Fibroblast of skin of right quadriceps (primary cell): ENCODE measurements at regions not wholly inside any gene's neighbourhood (a gene's known extent, or its start where the extent isn't known, plus 50 kb on each side); places are given as distances from the start of the nearest gene placed in this dataset.

Experiments used
- DNase-seq: peaks from one replicate; pipeline ENCODE4 v3.0.0-alpha.2; 2013

DNA sequence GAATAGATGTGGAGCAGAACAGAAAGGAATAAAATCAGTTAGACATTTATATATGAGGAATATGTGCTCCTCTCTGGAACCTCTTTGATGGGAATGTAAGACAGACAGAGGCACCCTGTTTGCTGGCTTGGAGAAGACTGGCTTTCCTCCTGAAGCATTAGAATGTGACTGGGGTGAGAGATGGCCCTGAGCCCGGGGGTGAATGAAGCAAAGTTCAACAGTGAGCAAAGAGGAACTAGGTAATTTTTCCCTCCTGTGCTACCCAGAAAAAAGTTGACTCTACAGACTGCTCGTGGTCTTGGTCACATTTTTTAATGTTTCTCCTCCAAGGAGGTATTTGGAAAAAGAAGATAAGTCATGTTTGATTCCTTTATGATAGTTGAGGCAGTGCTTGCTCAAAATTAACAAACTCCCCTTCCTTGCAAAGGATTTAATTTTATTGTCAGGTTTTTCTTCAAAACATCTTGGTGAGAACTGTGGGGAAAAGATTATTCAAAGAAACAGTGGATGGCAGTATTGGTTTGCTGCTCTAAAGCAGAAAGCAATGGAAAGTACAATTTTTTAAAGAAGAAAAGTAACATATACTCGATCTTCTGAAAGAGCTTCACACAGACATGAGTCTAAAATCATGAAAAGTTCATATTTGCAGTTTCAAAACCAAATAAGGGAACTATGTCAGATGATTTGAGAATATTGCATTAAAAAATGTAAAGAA is 370.4 kb upstream of the CDIN1 start:
- peak; percentile 35 for DNase-seq

DNA sequence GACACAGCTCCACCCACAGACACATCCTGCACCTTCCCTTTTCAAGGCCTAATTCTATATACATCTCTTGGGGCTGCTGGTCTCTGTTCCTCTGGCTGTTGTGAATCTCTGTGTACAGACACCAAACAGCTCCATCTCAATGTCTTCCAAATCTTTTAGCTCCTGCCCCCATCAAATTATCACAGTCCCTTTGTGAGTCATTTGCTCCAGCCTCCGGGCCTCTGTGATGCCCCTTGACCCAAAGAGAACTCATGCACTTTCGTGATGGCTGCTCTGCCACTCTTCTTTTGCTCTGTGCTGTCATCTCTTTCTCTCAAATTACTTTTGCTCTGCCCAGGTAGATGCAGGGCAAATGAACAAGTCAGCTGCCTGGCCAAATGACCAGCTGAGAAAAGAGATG is 369.0 kb upstream of the CDIN1 start:
- no peak for DNase-seq

DNA sequence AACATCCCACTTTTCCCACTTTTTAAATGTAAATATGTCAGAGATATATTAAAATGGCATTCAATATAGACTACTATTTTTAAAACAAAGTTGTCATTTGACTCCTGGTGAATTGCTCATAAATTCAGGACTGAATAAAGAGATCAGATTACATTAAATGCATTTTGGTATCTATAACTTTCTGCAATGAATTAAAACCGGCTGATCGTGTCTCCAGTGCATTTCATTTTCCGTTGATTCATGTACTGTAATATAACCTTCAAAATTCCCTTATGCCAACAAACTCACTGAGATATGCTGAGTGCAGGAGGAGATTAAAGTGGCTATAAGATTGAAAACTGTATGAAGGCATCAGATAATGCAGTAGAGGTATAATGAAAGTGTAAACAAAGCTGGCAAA is 361.1 kb upstream of the CDIN1 start:
- DNase-seq: peak; percentile 15

DNA sequence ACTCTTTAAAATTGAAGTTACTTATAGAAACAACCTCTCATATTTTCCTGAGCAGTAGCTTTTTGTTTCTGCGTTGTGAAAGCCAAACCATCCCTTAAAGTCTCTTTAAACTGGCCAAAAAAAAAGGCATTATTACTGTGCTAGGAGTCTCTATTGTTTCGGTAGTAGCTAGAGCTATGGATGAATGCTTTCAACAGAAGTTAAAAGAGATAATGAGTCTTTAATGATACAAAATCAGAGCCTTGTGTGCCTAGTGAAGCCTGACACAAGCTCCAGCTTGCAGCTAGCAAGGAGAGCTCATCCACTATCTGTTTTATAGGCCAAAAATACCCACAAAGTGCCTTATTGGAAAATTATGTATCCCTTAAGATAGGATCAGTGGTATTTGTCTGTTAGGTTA is 360.4 kb upstream of the CDIN1 start:
- no peak for DNase-seq

DNA sequence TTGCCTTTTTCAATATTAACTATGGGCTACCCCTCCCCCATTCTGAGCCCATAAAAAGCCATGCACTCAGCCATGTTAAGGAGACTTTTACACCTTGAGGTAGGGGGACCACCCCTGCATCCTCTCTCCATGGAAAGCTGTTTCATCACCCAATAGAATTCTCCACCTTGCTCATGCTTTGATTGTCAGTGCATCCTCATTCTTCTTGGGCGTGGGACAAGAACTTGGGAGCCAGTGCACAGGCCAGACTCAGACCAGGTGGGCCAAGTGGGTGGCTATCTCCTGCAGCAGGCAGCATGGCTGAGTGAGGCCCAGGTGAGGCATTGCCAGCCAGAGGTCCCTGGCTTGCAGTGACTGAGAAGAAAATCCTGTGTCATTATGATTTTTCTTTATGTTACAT is 357.4 kb upstream of the CDIN1 start:
- DNase-seq: no peak

DNA sequence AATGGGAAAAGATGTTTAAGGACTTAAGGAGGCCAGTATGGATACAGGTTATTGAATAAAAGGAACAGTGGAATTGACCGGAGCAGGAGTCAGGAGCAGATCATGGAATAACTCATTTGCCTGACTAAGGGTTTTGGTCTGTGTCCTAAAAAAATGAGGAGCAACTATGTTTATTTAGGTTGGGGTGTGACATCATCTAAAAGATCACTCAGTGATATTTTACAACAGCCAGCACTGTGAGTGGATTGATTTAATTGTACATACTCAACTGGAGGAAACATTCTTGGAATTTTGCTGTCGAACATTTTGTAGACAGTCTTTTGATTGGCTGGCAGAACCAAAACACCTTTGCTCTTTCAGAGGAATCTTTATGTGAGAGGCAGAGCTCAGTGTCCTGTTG is 348.6 kb upstream of the CDIN1 start:
- peak; percentile 45 for DNase-seq

DNA sequence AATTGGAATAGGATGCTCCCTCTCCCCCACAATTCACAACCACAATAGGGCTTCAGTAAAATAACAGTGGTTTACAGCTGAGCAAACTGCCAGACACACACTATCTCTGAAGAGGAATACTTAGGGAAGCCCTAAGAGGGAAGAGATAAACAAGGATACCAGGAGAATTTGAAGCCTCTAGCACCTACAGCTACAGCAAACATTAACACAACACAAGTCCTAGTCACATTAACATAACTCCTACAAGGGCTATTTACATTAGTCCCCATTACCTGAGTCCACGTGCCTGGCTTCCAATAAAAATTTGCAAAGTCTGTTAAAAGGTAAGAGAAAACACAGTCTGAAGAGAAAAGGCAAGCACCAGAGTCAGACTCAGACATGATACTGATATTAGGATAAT is 346.9 kb upstream of the CDIN1 start:
- DNase-seq: no peak

DNA sequence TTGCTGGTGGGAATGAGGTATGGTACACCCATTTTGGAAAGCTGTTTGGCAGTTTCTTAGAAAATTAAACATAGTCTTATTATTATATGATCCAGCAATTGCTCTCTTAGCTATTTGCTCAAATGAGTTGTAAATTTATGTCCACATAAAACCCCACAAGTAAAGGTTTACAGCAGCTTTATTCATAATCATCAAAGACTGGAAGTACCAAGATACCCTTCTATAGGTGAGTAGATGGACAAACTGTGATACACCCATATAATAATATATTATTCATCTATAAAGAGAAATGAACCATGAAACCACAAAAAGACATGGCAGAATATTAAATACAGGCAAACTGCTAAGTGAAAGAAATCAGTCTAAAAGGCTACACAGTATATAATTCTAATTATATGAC is 344.7 kb upstream of the CDIN1 start:
- DNase-seq: no peak

DNA sequence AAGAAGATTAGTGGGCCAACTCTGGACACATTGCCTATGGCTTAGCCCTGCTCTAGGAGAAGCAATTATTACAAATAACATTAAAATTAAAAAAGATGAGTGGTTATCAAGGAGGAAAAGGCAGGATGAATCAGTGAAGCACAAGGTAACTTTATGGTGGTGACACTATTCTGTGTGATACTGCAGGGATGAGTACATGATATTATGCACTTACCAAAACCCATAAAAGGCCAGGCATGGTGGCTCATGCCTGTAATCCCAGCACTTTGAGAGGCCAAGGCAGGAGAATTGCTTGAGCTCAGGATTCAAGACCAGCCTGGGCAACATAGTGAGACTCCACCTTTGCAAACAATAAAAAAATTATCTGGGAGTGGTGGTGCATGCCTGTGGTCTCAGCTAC is 344.3 kb upstream of the CDIN1 start:
- DNase-seq: no peak

DNA sequence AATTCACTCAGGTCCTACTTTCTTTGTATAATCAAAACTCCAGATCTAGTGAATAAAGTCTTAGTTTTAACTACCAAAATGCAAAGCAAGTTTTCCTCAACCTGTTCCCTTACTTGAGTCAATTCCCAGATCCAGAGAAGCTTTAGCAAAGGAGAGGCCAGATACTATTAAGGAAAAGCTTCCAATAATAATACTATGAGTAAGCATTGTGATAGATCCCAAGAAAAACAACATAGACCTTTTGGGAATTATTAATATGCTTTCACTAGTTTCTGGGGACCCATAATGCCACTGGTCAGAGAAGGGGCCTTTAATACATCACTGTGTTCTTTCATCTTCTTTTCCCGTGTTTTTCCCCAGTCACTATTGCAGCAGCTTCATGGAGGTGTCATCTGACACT is 339.9 kb upstream of the CDIN1 start:
- no peak for DNase-seq

DNA sequence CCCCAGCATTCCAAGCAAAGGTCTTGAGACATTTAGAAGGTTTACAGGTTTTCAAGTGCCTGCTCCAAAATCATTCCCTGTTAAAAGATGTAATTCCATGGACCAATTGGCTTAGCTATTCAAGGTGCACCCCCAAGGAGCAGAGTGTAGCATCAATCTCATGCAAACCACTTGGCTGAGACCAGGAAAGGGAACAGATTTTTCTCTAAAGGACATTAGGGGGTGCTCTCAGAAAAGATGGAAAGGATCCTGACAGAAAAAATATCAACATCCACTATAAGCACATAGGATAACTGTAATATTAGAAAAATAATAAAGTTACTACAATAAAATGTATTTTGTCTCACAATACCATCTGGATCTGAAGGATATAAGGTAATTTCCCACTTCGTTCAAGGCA is 328.0 kb upstream of the CDIN1 start:
- DNase-seq: no peak

DNA sequence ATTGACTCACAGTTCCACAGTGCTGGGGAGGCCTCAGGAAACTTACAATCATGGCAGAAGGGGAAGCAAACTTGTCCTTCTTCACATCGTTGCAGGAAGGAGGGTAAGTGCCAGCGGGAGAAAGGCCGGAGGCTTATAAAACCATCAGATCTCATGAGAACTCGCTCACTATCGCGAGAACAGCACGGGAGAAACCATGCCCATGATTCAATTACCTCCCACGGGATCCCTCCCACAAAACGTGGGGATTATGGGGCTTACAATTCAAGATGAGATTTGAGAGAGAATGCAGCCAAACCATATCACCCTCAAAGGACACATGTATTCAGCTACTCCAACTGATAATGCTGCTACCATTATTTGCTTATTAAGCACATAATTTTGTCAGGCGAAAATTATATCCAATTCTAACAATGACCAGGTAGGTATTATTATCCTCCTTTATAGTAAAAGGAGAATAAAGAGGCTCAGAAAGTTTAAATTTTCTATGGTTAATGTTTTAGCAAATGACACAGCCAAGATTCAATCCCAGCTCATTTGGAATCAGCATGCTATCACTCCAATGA is 327.2 kb upstream of the CDIN1 start:
- DNase-seq: no peak

DNA sequence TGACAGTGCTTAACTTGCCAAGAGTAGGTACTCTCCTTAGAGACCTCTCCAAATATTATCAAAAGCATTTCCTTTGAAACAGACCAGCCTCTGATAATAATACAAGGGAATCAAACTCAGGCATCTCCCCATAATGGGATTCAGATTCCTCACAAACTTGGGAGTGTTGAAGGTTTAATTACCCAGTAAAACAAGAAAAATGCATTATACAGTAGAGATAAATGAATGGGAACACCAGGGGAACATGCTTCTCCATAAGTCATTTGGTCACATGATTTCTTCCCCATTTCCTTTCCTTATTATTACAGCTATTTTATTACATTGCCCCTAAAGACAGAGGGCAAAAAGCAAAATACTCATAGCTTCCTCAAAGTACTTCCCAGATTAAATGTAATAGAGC is 325.0 kb upstream of the CDIN1 start:
- peak; percentile 52 for DNase-seq

DNA sequence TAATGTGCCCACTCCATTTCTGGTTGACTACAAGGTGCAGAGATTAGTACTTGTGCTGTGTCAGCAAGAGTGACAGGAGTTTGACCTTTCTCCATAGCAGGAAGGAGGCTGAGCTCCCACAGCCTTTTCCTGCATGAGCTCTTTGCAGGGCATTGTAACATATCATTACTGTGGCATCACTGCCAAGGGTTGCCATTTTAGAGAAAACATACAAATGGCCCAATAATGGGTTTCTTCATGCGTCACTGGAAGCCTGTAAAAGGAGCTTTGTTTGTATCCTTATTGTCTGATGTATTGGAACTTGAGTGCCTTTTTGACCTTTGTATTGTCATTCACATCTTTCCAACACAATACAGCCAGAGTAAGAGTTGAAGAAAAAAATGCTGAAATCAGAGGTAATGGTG is 323.0 kb upstream of the CDIN1 start:
- DNase-seq: no peak

DNA sequence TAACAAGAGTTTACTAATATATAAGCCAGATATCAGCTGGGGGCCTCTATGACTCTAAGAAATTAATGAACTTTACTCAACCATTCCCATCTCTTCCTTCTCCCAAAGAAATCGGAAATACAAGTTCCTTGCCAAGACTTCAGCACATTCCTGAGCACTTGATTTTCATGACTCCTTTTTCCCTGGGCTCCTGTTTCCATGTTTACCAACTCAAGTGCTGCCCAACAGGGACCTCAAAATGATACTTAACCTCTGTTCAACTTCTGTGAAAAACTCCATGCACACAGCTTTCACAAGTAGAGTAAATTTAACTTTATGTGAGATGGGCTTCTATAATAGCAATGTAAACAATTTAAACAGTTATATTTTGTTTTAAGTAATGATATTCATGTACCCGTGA is 315.8 kb upstream of the CDIN1 start:
- peak; percentile 1 for DNase-seq

DNA sequence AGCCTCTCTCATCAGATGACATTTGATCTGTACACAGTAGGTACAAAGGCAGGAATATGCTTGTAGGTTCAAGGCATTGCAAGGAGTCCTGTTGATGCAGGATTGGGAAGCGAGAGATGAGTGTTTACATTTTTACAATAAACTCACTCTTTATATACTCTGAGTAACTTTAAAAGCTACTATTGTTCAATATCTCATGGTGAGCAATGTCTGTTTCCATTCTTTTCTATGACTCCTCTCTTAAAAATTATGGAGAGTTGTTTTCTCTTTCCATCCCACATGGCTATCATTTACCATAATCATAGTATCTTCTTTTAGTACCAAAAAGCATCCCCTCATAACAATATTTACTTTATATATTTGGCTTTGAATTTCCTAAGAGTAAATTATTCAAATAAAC is 314.0 kb upstream of the CDIN1 start:
- DNase-seq: no peak

DNA sequence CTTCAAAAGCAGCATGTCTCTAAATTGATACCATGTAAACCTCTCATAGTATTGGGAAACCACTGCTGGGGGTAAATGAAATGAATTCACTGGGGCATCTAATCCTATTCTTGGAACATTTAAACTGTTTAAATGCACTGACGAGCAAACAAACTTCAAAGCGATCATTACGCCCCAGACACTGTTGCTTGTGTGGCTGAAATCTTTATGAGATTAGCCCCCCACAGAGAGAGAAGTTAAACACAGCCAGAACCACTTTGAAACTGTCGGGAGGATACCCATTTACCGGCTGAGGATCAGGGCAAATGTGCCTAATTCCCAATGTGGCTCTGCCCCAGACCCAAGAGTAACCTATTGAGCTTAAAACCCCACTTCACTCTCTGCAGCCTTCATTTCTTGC is 308.4 kb upstream of the CDIN1 start:
- no peak for DNase-seq

DNA sequence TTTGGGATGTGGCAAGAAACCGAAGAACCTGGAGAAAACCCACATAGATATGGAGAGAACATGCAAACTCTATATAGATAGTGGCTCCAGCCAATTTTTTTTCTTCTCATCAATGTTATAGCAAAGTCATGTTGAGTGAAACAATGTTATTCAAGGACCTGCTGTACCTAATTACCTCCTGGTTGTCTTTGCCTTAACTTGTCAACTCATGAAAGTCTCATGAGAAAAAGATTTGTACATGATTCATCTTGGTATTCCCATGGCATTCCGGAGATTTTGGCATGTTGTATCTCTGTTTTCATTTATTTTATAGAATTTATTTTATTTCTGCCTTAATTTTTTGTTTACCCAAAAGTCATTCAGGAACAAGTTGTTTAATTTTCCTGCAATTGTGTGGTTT is 303.8 kb upstream of the CDIN1 start:
- no peak for DNase-seq

DNA sequence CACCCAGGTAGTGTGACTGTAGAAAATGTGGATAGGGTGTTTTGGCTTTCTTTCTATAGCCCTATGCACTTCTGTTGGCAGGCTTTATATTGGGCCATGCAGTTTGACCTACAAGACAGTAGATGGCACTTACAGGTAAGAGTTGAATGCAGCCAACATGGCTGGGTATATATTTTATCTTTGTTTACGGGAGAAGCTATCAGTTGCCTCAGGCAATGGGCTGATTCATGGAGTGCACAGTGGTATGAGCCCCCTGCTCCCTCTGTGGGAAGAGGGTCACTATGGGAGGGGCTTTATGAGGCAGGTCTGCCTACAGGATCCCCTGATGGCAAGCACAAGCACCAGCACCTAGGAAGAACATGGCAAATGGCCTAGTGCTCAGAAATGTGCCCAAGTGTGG is 301.2 kb upstream of the CDIN1 start:
- DNase-seq: peak; percentile 40

DNA sequence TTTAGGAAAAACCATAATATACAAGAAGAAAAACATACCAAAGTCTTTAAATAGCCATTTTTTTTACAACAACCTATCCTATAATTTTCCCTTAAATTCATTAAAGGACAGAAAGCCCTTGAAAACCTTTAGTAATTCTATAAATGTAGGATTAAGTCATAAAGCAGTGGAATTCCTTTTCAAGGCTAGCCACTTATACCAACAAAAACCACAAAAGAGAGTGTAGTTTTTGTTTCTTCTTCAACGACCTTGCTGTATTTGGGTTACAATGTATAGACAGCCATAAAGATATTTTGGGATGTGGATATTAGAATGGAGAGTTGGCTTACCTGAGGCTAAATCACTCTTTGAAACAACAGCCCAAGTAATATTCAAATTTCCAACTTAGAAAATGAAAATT is 296.6 kb upstream of the CDIN1 start:
- no peak for DNase-seq

DNA sequence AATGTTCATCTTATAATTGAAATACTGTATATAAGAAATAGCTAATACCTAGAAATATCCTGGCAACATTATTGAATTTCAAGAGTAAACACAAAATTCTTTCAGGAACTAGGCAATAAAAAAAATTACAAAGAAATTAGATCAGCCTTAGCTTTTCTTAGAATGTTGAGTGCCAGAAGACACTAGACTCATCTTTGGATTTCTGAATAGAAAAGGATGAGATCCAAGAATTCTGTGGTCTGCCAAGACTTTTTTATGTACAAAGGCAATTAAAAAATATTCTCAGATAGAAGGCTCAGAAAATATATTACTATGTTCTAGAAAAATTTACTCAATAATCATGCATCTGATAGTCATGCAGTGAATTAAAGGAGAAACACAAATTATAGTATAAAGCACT is 294.5 kb upstream of the CDIN1 start:
- DNase-seq: peak; percentile 37

DNA sequence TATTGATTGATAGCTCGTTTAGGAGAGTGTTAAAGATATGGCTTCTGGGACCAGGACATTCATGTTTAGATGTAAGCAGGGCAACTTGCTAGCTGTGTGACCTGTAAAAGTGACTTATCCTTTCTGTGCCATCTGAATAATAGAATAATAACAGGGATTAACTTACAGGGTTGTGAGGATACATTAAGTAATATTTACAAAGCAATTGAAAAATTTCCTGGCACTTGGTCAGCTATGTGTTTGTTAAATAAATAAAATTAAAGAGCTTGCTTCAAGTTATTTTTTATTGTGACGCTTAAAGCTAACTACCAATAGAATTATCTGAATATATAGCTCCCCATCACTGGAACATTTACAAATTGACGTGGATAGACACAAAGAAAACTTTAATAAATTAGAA is 287.9 kb upstream of the CDIN1 start:
- no peak for DNase-seq

DNA sequence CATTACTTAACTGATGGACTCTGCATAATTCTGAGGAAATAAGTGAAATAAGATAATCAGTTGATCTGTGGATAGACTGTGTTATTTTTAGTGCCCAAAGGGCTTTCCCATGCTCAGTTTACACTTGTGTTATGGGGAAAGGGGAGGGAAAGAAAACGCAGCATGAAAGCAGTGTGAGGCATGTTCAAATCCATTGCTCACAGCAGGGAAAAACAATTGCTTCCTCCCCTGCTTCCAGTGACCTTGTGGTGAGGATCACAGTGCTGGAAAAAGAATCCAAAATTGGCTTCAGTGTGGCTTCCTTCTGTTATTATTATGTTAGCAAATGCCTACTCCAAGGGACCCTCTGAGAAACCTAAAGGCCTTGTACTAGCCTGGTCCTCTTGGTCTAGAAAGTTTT is 285.1 kb upstream of the CDIN1 start:
- DNase-seq: peak; percentile 7

DNA sequence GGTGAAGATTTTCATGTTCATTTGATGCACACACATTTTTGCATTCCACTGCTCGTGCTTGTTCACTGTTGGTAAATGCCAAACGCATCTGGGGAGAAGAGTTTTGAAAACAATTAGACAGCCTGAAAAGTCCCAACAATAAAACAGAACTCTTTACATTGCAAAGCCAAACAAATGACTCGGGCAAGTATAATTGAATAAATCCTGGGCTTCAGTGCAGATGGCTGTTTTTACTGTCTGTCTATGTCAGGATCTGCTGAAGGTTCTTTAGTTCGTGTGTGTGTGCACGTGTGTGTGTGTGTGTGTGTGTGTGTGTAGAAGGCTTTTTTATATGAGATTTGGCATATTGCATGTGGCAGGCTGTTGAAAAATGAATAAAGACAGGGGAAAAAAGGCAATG is 277.5 kb upstream of the CDIN1 start:
- DNase-seq: no peak

DNA sequence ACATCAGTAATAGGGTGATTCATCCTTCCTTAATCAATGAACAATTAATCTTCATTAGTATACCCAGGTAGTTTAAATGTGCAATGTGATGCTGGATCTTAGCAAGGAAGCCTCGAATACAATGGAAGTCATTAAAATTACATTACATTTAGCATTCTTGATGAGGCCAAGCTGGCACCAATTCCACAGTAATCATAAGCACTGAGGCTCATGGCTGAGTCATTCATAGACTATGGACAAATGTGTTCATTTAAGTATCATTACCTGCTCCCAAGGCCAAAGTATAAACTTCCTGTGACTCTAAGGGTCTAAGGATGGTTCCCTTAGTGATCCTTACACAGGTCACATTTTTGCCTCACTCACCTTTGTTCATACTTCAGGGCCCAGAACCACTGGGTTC is 266.4 kb upstream of the CDIN1 start:
- peak; percentile 53 for DNase-seq
